Karpas-422 (cell line): ENCODE measurements at regions not wholly inside any gene's neighbourhood (a gene's known extent, or its start where the extent isn't known, plus 50 kb on each side); places are given as distances from the start of the nearest gene placed in this dataset.

Experiments used
- DNase-seq: peaks from one replicate; pipeline ENCODE4 v3.0.0-alpha.2; 2015
- H2AFZ ChIP-seq: fragments of 200-600 bp; sonication (generic); 2 replicates; pipeline ENCODE4 v1.6.1; 2014; ENCODE audit warnings: antibody characterized with exemption, low read length, mixed read lengths
- H3K27ac ChIP-seq: fragments of 200-600 bp; sonication (generic); 2 replicates; pipeline ENCODE4 v1.5.1; 2014; ENCODE audit warnings: mild to moderate bottlenecking, low read length, moderate library complexity
- H3K27me3 ChIP-seq: fragments of 200-600 bp; sonication (generic); 2 replicates; pipeline ENCODE4 v1.6.1; 2014; ENCODE audit warnings: low read length, mixed read lengths
- H3K36me3 ChIP-seq: fragments of 200-600 bp; sonication (generic); 2 replicates; pipeline ENCODE4 v1.6.1; 2014; ENCODE audit warnings: low read length, mixed read lengths; ENCODE audit not compliant: insufficient read depth
- H3K4me1 ChIP-seq: fragments of 200-600 bp; sonication (generic); 2 replicates; pipeline ENCODE4 v1.6.1; 2014; ENCODE audit warnings: mild to moderate bottlenecking, low read length, mixed read lengths
- H3K4me2 ChIP-seq: fragments of 200-600 bp; sonication (generic); 2 replicates; pipeline ENCODE4 v1.6.1; 2014; ENCODE audit warnings: low read length, low read depth, mild to moderate bottlenecking; ENCODE audit not compliant: poor library complexity, severe bottlenecking
- H3K4me3 ChIP-seq: fragments of 200-600 bp; sonication (generic); 2 replicates; pipeline ENCODE4 v1.5.1; 2014; ENCODE audit warnings: mild to moderate bottlenecking, antibody characterized with exemption, low read length, mixed read lengths
- H3K79me2 ChIP-seq: fragments of 200-600 bp; sonication (generic); 2 replicates; pipeline ENCODE4 v1.6.1; 2014; ENCODE audit warnings: mild to moderate bottlenecking, low read length, mixed read lengths
- H3K9ac ChIP-seq: fragments of 200-600 bp; sonication (generic); 2 replicates; pipeline ENCODE4 v1.6.0; 2014; ENCODE audit warnings: low read length
- H3K9me2 ChIP-seq: fragments of 200-600 bp; sonication (generic), shearing (Covaris generic); replicated peaks from 2 replicates; pipeline ENCODE4 v1.6.0; 2014; ENCODE audit warnings: mild to moderate bottlenecking, low read length, moderate library complexity; ENCODE audit not compliant: insufficient read depth
- H3K9me3 ChIP-seq: fragments of 300-700, 200-600 bp; sonication (generic); 2 replicates; pipeline ENCODE4 v1.6.1; 2014; ENCODE audit warnings: low read length, mixed read lengths
- H4K20me1 ChIP-seq: fragments of 200-600 bp; sonication (generic); 2 replicates; pipeline ENCODE4 v1.6.1; 2014; ENCODE audit warnings: mild to moderate bottlenecking, antibody characterized with exemption, low read length, low read depth; ENCODE audit not compliant: insufficient read depth

- H3K9ac ChIP-seq, result no peak overlapping the region
- H3K4me2 ChIP-seq, result no peak overlapping the region
- DNase-seq, result no peak
- no peaks in the 10 kb centered on the region for H3K79me2 ChIP-seq
- H3K4me1 ChIP-seq, result no peaks in the 10 kb centered on the region
- no peak overlapping the region for H3K4me3 ChIP-seq
- H3K36me3 ChIP-seq, result no peaks in the 10 kb centered on the region
- H2AFZ ChIP-seq, result no peak overlapping the region
- H3K27me3 ChIP-seq, result no peaks in the 10 kb centered on the region; the same call in 1 of the 2 replicates
- H3K9me2 ChIP-seq, result no peaks in the 10 kb centered on the region
- H3K9me3 ChIP-seq, result no peaks in the 10 kb centered on the region
- H3K27ac ChIP-seq, result no peak overlapping the region
- no peaks in the 10 kb centered on the region for H4K20me1 ChIP-seq
Measured at GRCh38 chr7:68504716-68505115, 1093.6 kb upstream of the AUTS2 start.

- no peak overlapping the region for H3K4me3 ChIP-seq
- no peak overlapping the region for H3K9ac ChIP-seq
- no peaks in the 10 kb centered on the region for H3K4me1 ChIP-seq
- no peak for DNase-seq
- no peak overlapping the region for H3K27ac ChIP-seq
- no peak overlapping the region for H3K4me2 ChIP-seq
- H4K20me1 ChIP-seq, result no peaks in the 10 kb centered on the region
- no peaks in the 10 kb centered on the region; the same call in 1 of the 2 replicates for H3K27me3 ChIP-seq
- no peaks in the 10 kb centered on the region for H3K9me3 ChIP-seq
- no peaks in the 10 kb centered on the region for H3K9me2 ChIP-seq
- H3K79me2 ChIP-seq, result no peaks in the 10 kb centered on the region
- H3K36me3 ChIP-seq, result no peaks in the 10 kb centered on the region
- no peak overlapping the region for H2AFZ ChIP-seq
Measured at GRCh38 chr7:68505721-68506120, 1092.6 kb upstream of the AUTS2 start.

- Histone ChIP-seq H3K36me3 (no peaks in the 10 kb centered on the region), H3K27me3 (no peaks in the 10 kb centered on the region; the same call in 1 of the 2 replicates), H3K9me3 (no peaks in the 10 kb centered on the region), H3K9ac (no peak overlapping the region), H2AFZ (no peak overlapping the region), H3K4me1 (no peaks in the 10 kb centered on the region), H3K27ac (no peak overlapping the region), H3K79me2 (no peaks in the 10 kb centered on the region), H3K9me2 (no peaks in the 10 kb centered on the region), H3K4me3 (no peak overlapping the region), H4K20me1 (no peaks in the 10 kb centered on the region), H3K4me2 (no peak overlapping the region)
- DNase-seq, result no peak
Measured at GRCh38 chr7:68507668-68508067, 1090.6 kb upstream of the AUTS2 start.

- Histone ChIP-seq H3K36me3 (no peaks in the 10 kb centered on the region), H3K9me2 (no peaks in the 10 kb centered on the region), H3K9me3 (no peaks in the 10 kb centered on the region), H3K27me3 (no peaks in the 10 kb centered on the region; the same call in 1 of the 2 replicates), H3K4me1 (no peaks in the 10 kb centered on the region), H3K27ac (no peak overlapping the region), H2AFZ (no peak overlapping the region), H3K4me2 (no peak overlapping the region), H4K20me1 (no peaks in the 10 kb centered on the region), H3K9ac (no peak overlapping the region), H3K4me3 (no peak overlapping the region), H3K79me2 (no peaks in the 10 kb centered on the region)
- no peak for DNase-seq
Measured at GRCh38 chr7:68509054-68509453, 1089.2 kb upstream of the AUTS2 start.

- Histone ChIP-seq H3K9me3 (no peaks in the 10 kb centered on the region), H3K9me2 (no peaks in the 10 kb centered on the region), H4K20me1 (no peaks in the 10 kb centered on the region), H3K27ac (no peak overlapping the region), H3K36me3 (no peaks in the 10 kb centered on the region), H3K4me3 (no peak overlapping the region), H3K27me3 (no peaks in the 10 kb centered on the region; the same call in 1 of the 2 replicates), H2AFZ (no peak overlapping the region), H3K79me2 (no peaks in the 10 kb centered on the region), H3K9ac (no peak overlapping the region), H3K4me1 (no peaks in the 10 kb centered on the region), H3K4me2 (no peak overlapping the region)
- no peak for DNase-seq
Measured at GRCh38 chr7:68509603-68510002, 1088.7 kb upstream of the AUTS2 start.

GRCh38 chr7:68511281-68511680 lies 1087.0 kb upstream of the AUTS2 start:
- H3K27me3 ChIP-seq, result no peaks in the 10 kb centered on the region; the same call in 1 of the 2 replicates
- H3K79me2 ChIP-seq, result no peaks in the 10 kb centered on the region
- no peak for DNase-seq
- H3K4me3 ChIP-seq, result no peak overlapping the region
- H3K9me2 ChIP-seq, result no peaks in the 10 kb centered on the region
- no peak overlapping the region for H3K27ac ChIP-seq
- H3K9ac ChIP-seq, result no peak overlapping the region
- H3K9me3 ChIP-seq, result no peaks in the 10 kb centered on the region
- H3K4me2 ChIP-seq, result no peak overlapping the region
- no peaks in the 10 kb centered on the region for H3K36me3 ChIP-seq
- no peaks in the 10 kb centered on the region for H3K4me1 ChIP-seq
- H2AFZ ChIP-seq, result no peak overlapping the region
- no peaks in the 10 kb centered on the region for H4K20me1 ChIP-seq

GRCh38 chr7:68512466-68512865 lies 1085.8 kb upstream of the AUTS2 start:
- H3K4me1 ChIP-seq, result no peaks in the 10 kb centered on the region
- H3K4me3 ChIP-seq, result no peak overlapping the region
- H3K9ac ChIP-seq, result no peak overlapping the region
- H3K27ac ChIP-seq, result no peak overlapping the region
- no peaks in the 10 kb centered on the region for H3K79me2 ChIP-seq
- H4K20me1 ChIP-seq, result no peaks in the 10 kb centered on the region
- H3K36me3 ChIP-seq, result no peaks in the 10 kb centered on the region
- H2AFZ ChIP-seq, result no peak overlapping the region
- H3K9me3 ChIP-seq, result no peaks in the 10 kb centered on the region
- no peak overlapping the region for H3K4me2 ChIP-seq
- DNase-seq, result no peak
- H3K27me3 ChIP-seq, result no peaks in the 10 kb centered on the region; the same call in 1 of the 2 replicates
- H3K9me2 ChIP-seq, result no peaks in the 10 kb centered on the region

- no peak overlapping the region for H3K4me3 ChIP-seq
- H3K9ac ChIP-seq, result no peak overlapping the region
- no peaks in the 10 kb centered on the region for H3K4me1 ChIP-seq
- no peak overlapping the region for H3K4me2 ChIP-seq
- no peaks in the 10 kb centered on the region for H3K9me2 ChIP-seq
- no peak overlapping the region for H3K27ac ChIP-seq
- H3K79me2 ChIP-seq, result no peaks in the 10 kb centered on the region
- DNase-seq, result no peak
- no peak overlapping the region for H2AFZ ChIP-seq
- H4K20me1 ChIP-seq, result no peaks in the 10 kb centered on the region
- no peaks in the 10 kb centered on the region for H3K27me3 ChIP-seq
- H3K9me3 ChIP-seq, result no peaks in the 10 kb centered on the region
- H3K36me3 ChIP-seq, result no peaks in the 10 kb centered on the region
Measured at GRCh38 chr7:68518060-68518459, 1080.2 kb upstream of the AUTS2 start.

GRCh38 chr7:68524126-68524525 lies 1074.1 kb upstream of the AUTS2 start:
- Histone ChIP-seq H3K27me3 (no peaks in the 10 kb centered on the region), H3K4me3 (no peak overlapping the region), H3K9me2 (no peaks in the 10 kb centered on the region), H3K36me3 (no peaks in the 10 kb centered on the region), H3K4me1 (no peaks in the 10 kb centered on the region), H3K4me2 (no peak overlapping the region), H3K9ac (no peak overlapping the region), H4K20me1 (no peaks in the 10 kb centered on the region), H2AFZ (no peak overlapping the region), H3K9me3 (no peaks in the 10 kb centered on the region), H3K79me2 (no peaks in the 10 kb centered on the region), H3K27ac (no peak overlapping the region)
- no peak for DNase-seq
